Right kidney (tissue), 1 donor: ENCODE measurements at regions not wholly inside any gene's neighbourhood (a gene's known extent, or its start where the extent isn't known, plus 50 kb on each side); places are given as distances from the start of the nearest gene placed in this dataset.

Experiments used
- DNase-seq: peaks from one replicate; pipeline ENCODE4 v3.0.0-alpha.2; 2016

GRCh38 chr10:120375666-120376065 is 81.4 kb upstream of the PLPP4 start:
- DNase-seq = no peak

GRCh38 chr10:120381931-120382330 is 75.1 kb upstream of the PLPP4 start:
- DNase-seq = no peak

- no peak for DNase-seq
Measured at GRCh38 chr10:120382360-120382759, 74.7 kb upstream of the PLPP4 start.

GRCh38 chr10:120385992-120386391 is 71.0 kb upstream of the PLPP4 start:
- no peak for DNase-seq

GRCh38 chr10:120386896-120387295 is 70.1 kb upstream of the PLPP4 start:
- no peak for DNase-seq

GRCh38 chr10:120387326-120387725 is 69.7 kb upstream of the PLPP4 start:
- no peak for DNase-seq

GRCh38 chr10:120392245-120392644 is 64.8 kb upstream of the PLPP4 start:
- DNase-seq = no peak

GRCh38 chr10:120392671-120393079 is 64.4 kb upstream of the PLPP4 start:
- no peak for DNase-seq

- no peak for DNase-seq
Measured at GRCh38 chr10:120394446-120394845, 62.6 kb upstream of the PLPP4 start.

GRCh38 chr10:120396228-120396627 is 60.8 kb upstream of the PLPP4 start:
- no peak for DNase-seq

GRCh38 chr10:120398180-120398579 is 58.8 kb upstream of the PLPP4 start:
- DNase-seq = no peak

GRCh38 chr10:120400601-120401000 is 56.4 kb upstream of the PLPP4 start:
- no peak for DNase-seq

- DNase-seq = no peak
Measured at GRCh38 chr10:120402147-120402766, 54.8 kb upstream of the PLPP4 start.

- no peak for DNase-seq
Measured at GRCh38 chr10:120403109-120403508, 53.9 kb upstream of the PLPP4 start.

GRCh38 chr10:120406376-120406775 is 50.7 kb upstream of the PLPP4 start:
- DNase-seq = no peak
